Brain microvascular endothelial cell (primary cell): ENCODE measurements at regions not wholly inside any gene's neighbourhood (a gene's known extent, or its start where the extent isn't known, plus 50 kb on each side); places are given as distances from the start of the nearest gene placed in this dataset.

Source experiments
- DNase-seq: peaks from one replicate; pipeline ENCODE4 v3.0.0-alpha.2; 2020
- H3K27ac ChIP-seq: fragments of 250-450 bp; sonication (Bioruptor Pico); 2 replicates; pipeline ENCODE4 v1.5.1; 2020; ENCODE audit warnings: mild to moderate bottlenecking, moderate library complexity
- H3K27me3 ChIP-seq: fragments of 250-450 bp; sonication (Bioruptor Pico); replicated peaks from 2 replicates; pipeline ENCODE4 v1.5.1; 2020; ENCODE audit warnings: mild to moderate bottlenecking
- H3K36me3 ChIP-seq: fragments of 250-450 bp; sonication (Bioruptor Pico); replicated peaks from 2 replicates; pipeline ENCODE4 v1.5.1; 2020; ENCODE audit warnings: mild to moderate bottlenecking
- H3K4me3 ChIP-seq: 2 replicates; pipeline ENCODE4 v1.5.1; 2011; ENCODE audit warnings: low read depth, mild to moderate bottlenecking, control low read depth, low read length, moderate library complexity
- CTCF ChIP-seq: IDR thresholded peaks from 2 replicates; pipeline ENCODE4 v1.5.1; 2011; ENCODE audit warnings: low read depth, mild to moderate bottlenecking, moderate library complexity, low read length, control low read depth, inconsistent platforms; ENCODE audit errors: missing control alignments
- in situ Hi-C: cut with HindIII; loops from 2 replicates; pipeline ENCODE4 v1.10.0; 2017; ENCODE audit warnings: low sequenced_read_pairs, low pct_ligation_motif_present

GRCh38 chr2:195590861-195591205 is 66.2 kb upstream of the SLC39A10 start:
- no peak for TF ChIP-seq CTCF
- H3K36me3 ChIP-seq, result no peaks in the 10 kb centered on the region
- no peak overlapping the region for H3K27ac ChIP-seq
- in situ Hi-C loops, result no loop called here
- no peaks in the 10 kb centered on the region for H3K27me3 ChIP-seq
- no peak for DNase-seq
- H3K4me3 ChIP-seq, result no peak overlapping the region

DNA sequence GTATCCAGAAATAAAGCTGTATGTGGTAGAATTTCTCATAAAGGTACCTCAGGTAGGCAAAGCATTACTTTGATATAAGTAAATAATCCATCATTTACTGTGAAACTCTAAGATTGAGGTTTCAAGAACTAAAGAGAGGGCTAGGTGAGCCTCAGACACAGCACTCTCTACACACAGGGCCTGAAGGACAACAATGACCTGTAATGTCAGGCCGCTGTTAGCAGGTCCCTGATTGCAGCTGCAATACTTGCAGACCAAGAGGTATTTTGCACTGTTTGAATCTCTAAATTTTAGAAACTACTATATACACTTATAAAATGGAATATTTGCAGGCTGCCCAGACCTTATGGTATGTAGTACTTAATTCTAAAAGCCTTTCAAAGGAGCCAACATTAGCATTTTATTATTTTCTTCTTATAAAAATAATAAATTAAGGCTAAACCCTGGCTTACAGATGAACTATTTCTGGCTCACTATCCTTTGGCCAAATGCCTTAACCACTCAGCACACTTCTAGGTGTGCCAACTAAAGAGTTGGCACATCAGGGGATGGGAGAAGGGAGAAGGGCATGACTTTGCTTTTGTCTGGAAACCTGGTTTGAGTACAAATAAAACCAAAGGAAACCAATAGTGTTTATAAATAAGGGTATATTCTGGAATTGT is 66.7 kb upstream of the SLC39A10 start:
- no peak for DNase-seq
- no peaks in the 10 kb centered on the region for H3K36me3 ChIP-seq
- in situ Hi-C loops, result no loop called here

DNA sequence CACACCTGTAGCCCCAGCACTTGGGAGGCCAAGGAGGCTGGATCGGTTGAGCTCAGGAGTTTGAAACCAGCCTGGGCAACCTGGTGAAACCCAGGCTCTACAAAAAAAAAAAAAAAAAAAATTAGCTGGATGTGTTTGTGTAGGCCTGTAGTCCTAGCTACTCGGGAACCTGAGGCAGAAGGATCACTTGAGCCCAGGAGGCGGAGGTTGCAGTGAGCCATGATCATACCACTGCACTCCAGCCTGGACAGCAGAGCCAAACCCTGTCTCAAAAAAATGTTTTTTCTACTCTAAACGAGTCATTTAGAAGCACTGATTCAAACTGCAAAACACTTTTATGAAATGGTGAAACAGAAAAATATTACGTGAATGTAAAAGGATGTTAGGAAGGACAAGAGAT is 69.1 kb upstream of the SLC39A10 start:
- Histone ChIP-seq H3K36me3 (no peaks in the 10 kb centered on the region), H3K27ac (no peak overlapping the region), H3K27me3 (no peaks in the 10 kb centered on the region), H3K4me3 (no peak overlapping the region)
- DNase-seq, result no peak
- no peak for TF ChIP-seq CTCF
- in situ Hi-C loops, result no loop called here

More for the DNA sequence above, 66.7 kb upstream of the SLC39A10 start:
- Histone ChIP-seq H3K4me3 (no peak overlapping the region), H3K27me3 (no peaks in the 10 kb centered on the region), H3K27ac (no peak overlapping the region)
- TF ChIP-seq CTCF, result no peak

DNA sequence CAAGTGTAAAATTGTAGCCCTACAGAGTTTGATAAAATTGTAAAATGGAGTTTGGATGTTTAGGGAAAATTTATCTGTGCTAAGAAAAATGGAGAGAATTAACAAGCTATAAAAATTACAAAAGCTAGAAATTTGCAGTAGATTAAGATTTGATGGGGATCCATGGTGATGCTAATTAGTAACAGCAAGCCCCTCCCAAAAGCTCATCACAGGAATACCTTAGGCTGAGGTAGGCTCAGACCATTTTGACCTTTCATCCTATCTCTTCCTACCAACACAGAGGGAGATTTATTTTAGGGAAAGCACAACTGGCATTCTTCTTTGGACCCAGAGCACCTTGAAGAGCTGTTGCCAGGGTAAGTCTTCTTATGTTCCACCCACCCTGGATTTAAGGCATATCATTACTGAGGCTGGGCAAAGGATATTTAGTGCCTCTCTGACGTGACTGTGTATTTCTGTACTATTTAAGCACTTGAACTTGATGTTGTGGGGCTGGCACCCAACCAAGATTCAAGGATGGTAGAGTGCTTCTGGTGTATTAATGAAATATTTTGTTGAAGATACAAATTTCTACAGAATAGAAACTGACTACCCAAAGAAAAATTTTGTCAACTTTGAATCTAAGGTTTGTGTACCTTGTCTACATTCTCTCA is 70.8 kb upstream of the SLC39A10 start:
- H3K4me3 ChIP-seq, result no peak overlapping the region
- H3K36me3 ChIP-seq, result no peaks in the 10 kb centered on the region
- no peak for DNase-seq
- no peak for TF ChIP-seq CTCF
- in situ Hi-C loops, result no loop called here
- no peak overlapping the region for H3K27ac ChIP-seq
- H3K27me3 ChIP-seq, result no peaks in the 10 kb centered on the region

DNA sequence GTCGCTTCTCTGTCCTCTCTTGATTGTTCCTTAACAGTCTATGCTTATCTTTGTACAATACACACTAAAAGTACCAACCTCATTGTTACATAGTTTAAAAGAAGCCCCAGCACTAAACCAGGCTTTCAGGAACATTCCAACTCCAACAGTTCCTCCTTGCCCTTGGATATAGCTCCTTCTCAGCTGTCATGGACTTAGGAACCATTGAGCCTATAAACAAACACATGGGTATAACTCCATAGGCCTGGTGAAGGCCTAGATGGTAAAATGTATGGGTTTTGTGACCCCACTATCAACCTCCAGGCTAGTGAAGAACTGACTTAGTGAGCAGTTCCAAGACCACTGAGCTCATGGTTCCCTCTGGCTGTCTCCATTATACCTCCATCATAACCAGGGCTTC is 74.8 kb upstream of the SLC39A10 start:
- Histone ChIP-seq H3K4me3 (no peak overlapping the region), H3K27me3 (no peaks in the 10 kb centered on the region), H3K36me3 (no peaks in the 10 kb centered on the region), H3K27ac (no peak overlapping the region)
- TF ChIP-seq CTCF, result no peak
- in situ Hi-C loops, result no loop called here
- DNase-seq, result no peak
